GM23248 (cell line): ENCODE measurements at regions not wholly inside any gene's neighbourhood (a gene's known extent, or its start where the extent isn't known, plus 50 kb on each side); places are given as distances from the start of the nearest gene placed in this dataset.

ENCODE experiments used
- DNase-seq: peaks from one replicate; pipeline ENCODE4 v3.0.0-alpha.2; 2015
- H2AFZ ChIP-seq: fragments of 200-600 bp; sonication (generic); 2 replicates; pipeline ENCODE4 v1.6.1; 2016; ENCODE audit warnings: antibody characterized with exemption
- H3F3A ChIP-seq: fragments of 200-600 bp; sonication (generic); 2 replicates; pipeline ENCODE4 v1.6.1; 2016; ENCODE audit warnings: mild to moderate bottlenecking, antibody characterized with exemption, mixed run types; ENCODE audit not compliant: insufficient read depth
- H3K27ac ChIP-seq: fragments of 200-600 bp; sonication (generic); 2 replicates; pipeline ENCODE4 v1.5.1; 2016; ENCODE audit warnings: mild to moderate bottlenecking
- H3K27me3 ChIP-seq: fragments of 200-600 bp; sonication (generic); replicated peaks from 2 replicates; pipeline ENCODE4 v1.6.1; 2016; ENCODE audit warnings: mild to moderate bottlenecking; ENCODE audit not compliant: insufficient read depth
- H3K36me3 ChIP-seq: fragments of 200-600 bp; sonication (generic); 2 replicates; pipeline ENCODE4 v1.6.1; 2016; ENCODE audit warnings: low read depth, mild to moderate bottlenecking
- H3K4me1 ChIP-seq: fragments of 200-600 bp; sonication (generic); 2 replicates; pipeline ENCODE4 v1.6.1; 2016; ENCODE audit warnings: mild to moderate bottlenecking; ENCODE audit not compliant: insufficient read depth
- H3K4me2 ChIP-seq: fragments of 200-600 bp; sonication (generic); one replicate; pipeline ENCODE4 v1.6.1; 2016; ENCODE audit warnings: mild to moderate bottlenecking; ENCODE audit not compliant: unreplicated experiment
- H3K4me3 ChIP-seq: fragments of 200-600 bp; sonication (generic); 2 replicates; pipeline ENCODE4 v1.5.1; 2016; ENCODE audit warnings: mild to moderate bottlenecking
- H3K79me2 ChIP-seq: fragments of 200-600 bp; sonication (generic); 2 replicates; pipeline ENCODE4 v1.6.1; 2016; ENCODE audit warnings: mild to moderate bottlenecking; ENCODE audit not compliant: insufficient read depth
- H3K9ac ChIP-seq: fragments of 200-600 bp; sonication (generic); 2 replicates; pipeline ENCODE4 v1.6.1; 2016; ENCODE audit warnings: mild to moderate bottlenecking
- H3K9me2 ChIP-seq: fragments of 200-600 bp; sonication (generic); 2 replicates; pipeline ENCODE4 v1.6.1; 2016; ENCODE audit warnings: mixed run types, mild to moderate bottlenecking, moderate library complexity; ENCODE audit not compliant: insufficient read depth
- H3K9me3 ChIP-seq: fragments of 200-600 bp; sonication (generic); one replicate; pipeline ENCODE4 v1.6.1; 2017; ENCODE audit warnings: low read depth
- H4K20me1 ChIP-seq: fragments of 200-600 bp; sonication (generic); 2 replicates; pipeline ENCODE4 v1.6.0; 2016; ENCODE audit not compliant: insufficient read depth
- EZH2 ChIP-seq: fragments of 200-600 bp; sonication (generic); IDR thresholded peaks from 2 replicates; pipeline ENCODE4 v1.6.1; 2018; ENCODE audit warnings: antibody characterized with exemption, mild to moderate bottlenecking; ENCODE audit not compliant: insufficient read depth, poor library complexity, severe bottlenecking
- EZH2phosphoT487 ChIP-seq: fragments of 200-600 bp; sonication (generic); IDR thresholded peaks from 2 replicates; pipeline ENCODE4 v1.6.1; 2018; ENCODE audit warnings: antibody characterized with exemption, moderate library complexity, mild to moderate bottlenecking, low read depth; ENCODE audit not compliant: insufficient read depth
- WGBS, 2 experiments: methylation state at CpG; one replicate each; pipeline ENCODE4 v1.1.6; 2015 to 2017; ENCODE audit warnings: low lambda C conversion rate in 2 of 2, low coverage in 1 of 2; ENCODE audit errors: missing lambda C conversion rate in 2 of 2; 5-methylcytosine and 5-hydroxymethylcytosine counted together
- in situ Hi-C: fragments of 300-500 bp; cut with MboI; formaldehyde crosslinking; loops from 2 replicates; pipeline ENCODE4 v1.15.0; 2020

DNA sequence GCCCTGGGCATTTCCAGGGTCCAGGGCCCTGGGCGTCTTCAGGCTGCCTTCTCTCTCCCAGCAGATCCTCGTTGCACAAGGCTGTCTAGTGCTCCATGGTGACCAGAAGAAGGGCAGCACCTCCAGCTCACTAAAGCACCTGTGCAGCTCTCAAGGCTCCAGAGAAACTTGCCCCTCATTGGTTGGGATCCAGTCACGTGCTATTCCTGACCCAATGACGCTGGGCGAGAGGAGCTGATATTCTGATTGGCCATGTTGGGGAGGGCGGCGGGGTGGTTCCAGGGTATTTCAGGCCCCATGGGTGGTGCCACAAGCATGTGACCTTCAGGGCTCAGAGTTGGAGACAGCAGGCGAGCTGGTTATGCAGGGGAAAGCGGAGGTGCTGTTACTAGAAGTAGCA is 309.1 kb downstream of the TOX3 start:
- Histone ChIP-seq H3K27me3 (no peaks in the 10 kb centered on the region), H3K9me3 (no peaks in the 10 kb centered on the region), H4K20me1 (no peaks in the 10 kb centered on the region), H3K4me1 (no peaks in the 10 kb centered on the region), H2AFZ (no peak overlapping the region), H3K4me3 (no peak overlapping the region), H3F3A (no peaks in the 10 kb centered on the region), H3K79me2 (no peaks in the 10 kb centered on the region), H3K36me3 (no peaks in the 10 kb centered on the region), H3K9ac (no peak overlapping the region), H3K27ac (no peak overlapping the region), H3K9me2 (no peaks in the 10 kb centered on the region), H3K4me2 (no peak overlapping the region)
- no peak for DNase-seq
- 32 to 35% methylated on average over 9 of the region's 9 CpGs for WGBS, 2 experiments
- in situ Hi-C loops = no loop called here
- no peak for TF ChIP-seq EZH2
- no peak for TF ChIP-seq EZH2phosphoT487

DNA sequence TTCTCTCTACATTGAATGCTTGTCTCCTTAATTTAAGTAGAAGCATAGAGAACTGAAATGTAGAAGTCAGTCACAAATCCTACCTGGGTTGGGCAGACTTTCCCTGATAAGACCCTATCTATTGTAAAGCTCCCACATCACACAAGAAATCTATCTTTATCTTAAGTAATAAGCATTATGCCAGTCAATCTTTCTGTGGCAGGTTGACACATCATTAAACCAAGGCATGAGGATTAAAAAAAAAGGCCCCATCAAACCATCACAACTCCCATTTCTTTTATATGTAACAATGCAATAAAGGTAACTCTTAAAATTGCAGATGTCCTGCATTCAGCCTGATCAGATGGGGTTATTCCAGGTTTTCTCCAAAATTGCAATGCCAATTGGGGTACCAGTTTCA is 311.8 kb downstream of the TOX3 start:
- no peak for DNase-seq

DNA sequence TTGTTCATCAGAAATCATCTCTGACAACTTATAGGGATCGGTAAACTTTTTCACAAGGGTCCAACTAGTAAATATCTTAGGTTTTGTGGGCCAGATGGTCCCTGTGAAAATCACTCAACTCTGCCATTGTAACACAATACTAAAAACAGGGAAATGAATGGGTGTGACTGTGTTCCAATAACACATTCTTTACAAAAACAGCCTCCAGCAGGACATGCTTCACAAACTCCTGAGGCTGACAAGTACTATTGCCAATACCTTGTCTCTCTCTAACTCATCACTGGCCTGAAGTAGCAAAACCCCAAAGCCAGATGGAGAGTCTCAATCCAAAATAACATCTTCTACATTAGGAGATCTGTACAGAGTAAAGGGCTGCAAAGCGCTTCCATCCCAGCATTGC is 312.3 kb downstream of the TOX3 start:
- 40 to 49% methylated on average over 2 of the region's 2 CpGs for WGBS, 2 experiments
- no peak overlapping the region for H3K4me2 ChIP-seq
- H2AFZ ChIP-seq = no peak overlapping the region
- TF ChIP-seq EZH2phosphoT487 = no peak
- TF ChIP-seq EZH2 = no peak
- in situ Hi-C loops = no loop called here
- no peaks in the 10 kb centered on the region for H3F3A ChIP-seq
- H3K9ac ChIP-seq = no peak overlapping the region
- no peaks in the 10 kb centered on the region for H3K79me2 ChIP-seq
- DNase-seq = no peak
- H4K20me1 ChIP-seq = no peaks in the 10 kb centered on the region
- no peaks in the 10 kb centered on the region for H3K9me2 ChIP-seq
- no peak overlapping the region for H3K4me3 ChIP-seq
- H3K27ac ChIP-seq = no peak overlapping the region
- H3K27me3 ChIP-seq = no peaks in the 10 kb centered on the region
- no peaks in the 10 kb centered on the region for H3K36me3 ChIP-seq
- H3K9me3 ChIP-seq = no peaks in the 10 kb centered on the region
- no peaks in the 10 kb centered on the region for H3K4me1 ChIP-seq

More for the DNA sequence above, 311.8 kb downstream of the TOX3 start:
- H2AFZ ChIP-seq = no peak overlapping the region
- no peak overlapping the region for H3K4me3 ChIP-seq
- no peaks in the 10 kb centered on the region for H3K27me3 ChIP-seq
- TF ChIP-seq EZH2 (no peak), EZH2phosphoT487 (no peak)
- no peaks in the 10 kb centered on the region for H3K36me3 ChIP-seq
- no peaks in the 10 kb centered on the region for H3F3A ChIP-seq
- no peaks in the 10 kb centered on the region for H3K79me2 ChIP-seq
- H3K9ac ChIP-seq = no peak overlapping the region
- H3K9me3 ChIP-seq = no peaks in the 10 kb centered on the region
- no peak overlapping the region for H3K27ac ChIP-seq
- no peaks in the 10 kb centered on the region for H3K4me1 ChIP-seq
- H3K9me2 ChIP-seq = no peaks in the 10 kb centered on the region
- H4K20me1 ChIP-seq = no peaks in the 10 kb centered on the region
- in situ Hi-C loops = no loop called here
- H3K4me2 ChIP-seq = no peak overlapping the region

DNA sequence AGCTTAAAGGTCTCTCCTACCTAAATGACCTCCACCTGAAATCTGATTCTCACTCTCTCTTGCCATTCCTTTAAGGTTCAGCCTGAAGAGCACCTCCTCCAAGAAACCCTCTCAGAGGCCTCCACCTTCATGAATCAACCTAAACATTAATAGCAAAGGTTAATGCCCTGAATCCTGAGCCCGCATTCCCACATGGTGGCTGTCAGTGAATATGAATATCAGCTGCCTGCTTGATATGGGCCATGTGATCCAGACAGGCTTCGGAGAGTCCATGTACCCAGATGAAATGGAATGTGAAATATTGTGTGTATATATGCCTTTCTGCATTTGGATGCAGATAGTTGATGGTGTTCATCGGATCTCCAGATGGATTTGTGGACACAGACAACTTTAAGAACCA is 317.5 kb downstream of the TOX3 start:
- Histone ChIP-seq H2AFZ (no peak overlapping the region), H3K27me3 (no peaks in the 10 kb centered on the region), H3K79me2 (no peaks in the 10 kb centered on the region), H3K4me2 (no peak overlapping the region), H3K36me3 (no peaks in the 10 kb centered on the region), H3K9me3 (no peaks in the 10 kb centered on the region), H3K4me3 (no peak overlapping the region), H4K20me1 (no peaks in the 10 kb centered on the region), H3K27ac (no peak overlapping the region), H3F3A (no peaks in the 10 kb centered on the region), H3K4me1 (no peaks in the 10 kb centered on the region), H3K9ac (no peak overlapping the region), H3K9me2 (no peaks in the 10 kb centered on the region)
- WGBS, 2 experiments = 25 to 26% methylated on average over 3 of the region's 3 CpGs
- no peak for DNase-seq
- TF ChIP-seq EZH2 (no peak), EZH2phosphoT487 (no peak)
- in situ Hi-C loops = no loop called here

DNA sequence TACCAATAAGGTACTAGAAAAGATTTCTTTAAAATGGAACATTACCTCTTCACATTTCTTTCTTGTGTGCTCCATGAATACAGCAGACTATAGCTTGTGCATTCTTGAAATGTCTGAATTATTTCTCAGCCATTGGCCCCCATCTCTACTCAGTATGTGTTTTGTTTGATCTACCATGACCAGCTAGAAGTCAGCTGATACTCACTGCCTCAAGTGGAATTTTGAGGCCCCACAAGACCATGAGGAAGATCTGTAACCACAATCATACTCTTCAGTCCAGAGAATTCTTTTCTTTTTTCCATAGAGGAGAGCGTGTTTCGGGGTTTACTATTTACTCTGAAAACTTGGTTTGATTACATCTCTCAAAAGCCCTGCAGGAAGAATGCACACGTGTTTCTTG is 319.1 kb downstream of the TOX3 start:
- H2AFZ ChIP-seq = no peak overlapping the region
- no peak overlapping the region for H3K27ac ChIP-seq
- no peak for TF ChIP-seq EZH2phosphoT487
- no peak for TF ChIP-seq EZH2
- in situ Hi-C loops = no loop called here
- H3K9me3 ChIP-seq = no peaks in the 10 kb centered on the region
- DNase-seq = no peak
- H3K9ac ChIP-seq = no peak overlapping the region
- H3K4me2 ChIP-seq = no peak overlapping the region
- 7 to 11% methylated on average over 3 of the region's 3 CpGs for WGBS, 2 experiments
- H3K4me1 ChIP-seq = no peaks in the 10 kb centered on the region
- no peaks in the 10 kb centered on the region for H3K27me3 ChIP-seq
- no peaks in the 10 kb centered on the region for H3K36me3 ChIP-seq
- H3K9me2 ChIP-seq = no peaks in the 10 kb centered on the region
- H3K79me2 ChIP-seq = no peaks in the 10 kb centered on the region
- no peaks in the 10 kb centered on the region for H3F3A ChIP-seq
- no peak overlapping the region for H3K4me3 ChIP-seq
- no peaks in the 10 kb centered on the region for H4K20me1 ChIP-seq
